CD8-positive, alpha-beta memory T cell (primary cell): ENCODE measurements at regions not wholly inside any gene's neighbourhood (a gene's known extent, or its start where the extent isn't known, plus 50 kb on each side); places are given as distances from the start of the nearest gene placed in this dataset.

Experiments
- CTCF ChIA-PET: fragments of 350-600 bp; sonication (Branson Sonifier 250); formaldehyde crosslinking; loops from one replicate; lab custom pipeline; 2021; ENCODE audit warnings: antibody characterized with exemption; lab: Charles Lee
- POLR2A ChIA-PET: fragments of 350-600 bp; sonication (Branson Sonifier 250); formaldehyde crosslinking; loops from one replicate; lab custom pipeline; 2021; ENCODE audit warnings: antibody characterized with exemption; lab: Charles Lee
- DNase-seq, 5 donors: peaks; one replicate each; pipeline versions ENCODE4 v3.0.0 to v3.0.0-alpha.2; 2020 to 2022; ENCODE audit warnings: mixed read lengths in 1 of 5
- H3K27ac ChIP-seq: one replicate; pipeline ENCODE4 v1.7.0; 2013; ENCODE audit warnings: low read depth, mild to moderate bottlenecking, low read length, moderate library complexity
- H3K27me3 ChIP-seq: 2 replicates; pipeline ENCODE4 v1.7.0; 2013; ENCODE audit warnings: low read length, mild to moderate bottlenecking; ENCODE audit not compliant: insufficient read depth, poor library complexity, severe bottlenecking
- H3K36me3 ChIP-seq: 2 replicates; pipeline ENCODE4 v1.7.0; 2013; ENCODE audit warnings: mild to moderate bottlenecking, low read length, moderate library complexity; ENCODE audit not compliant: insufficient read depth
- H3K4me1 ChIP-seq: 2 replicates; pipeline ENCODE4 v1.7.0; 2013; ENCODE audit warnings: mild to moderate bottlenecking, low read length, moderate library complexity; ENCODE audit not compliant: insufficient read depth
- H3K4me3 ChIP-seq: 2 replicates; pipeline ENCODE4 v1.7.0; 2013; ENCODE audit warnings: mild to moderate bottlenecking, low read length
- H3K9me3 ChIP-seq: 2 replicates; pipeline ENCODE4 v1.7.0; 2013; ENCODE audit warnings: mild to moderate bottlenecking, low read length
- H3K27ac Mint-ChIP-seq, 8 donors: one replicate each; pipeline ENCODE4 v1.8.0; 2020 to 2021; ENCODE audit warnings: mixed read lengths in 8 of 8, mild to moderate bottlenecking in 6 of 8, inconsistent platforms in 3 of 8, moderate library complexity in 3 of 8
- H3K27me3 Mint-ChIP-seq, 2 donors: one replicate each; pipeline ENCODE4 v1.8.0; 2020 to 2021; ENCODE audit warnings: mixed read lengths in 2 of 2, mild to moderate bottlenecking in 1 of 2, moderate library complexity in 1 of 2
- H3K36me3 Mint-ChIP-seq, 3 donors: one replicate each; pipeline ENCODE4 v1.8.0; 2020 to 2021; ENCODE audit warnings: mixed read lengths in 3 of 3, inconsistent platforms in 1 of 3, mild to moderate bottlenecking in 1 of 3
- H3K4me1 Mint-ChIP-seq, 3 donors: one replicate each; pipeline ENCODE4 v1.8.0; 2020 to 2021; ENCODE audit warnings: mixed read lengths in 3 of 3, inconsistent platforms in 1 of 3, mild to moderate bottlenecking in 1 of 3
- H3K4me3 Mint-ChIP-seq, 7 donors: one replicate each; pipeline ENCODE4 v1.8.0; 2020 to 2021; ENCODE audit warnings: mixed read lengths in 7 of 7, mild to moderate bottlenecking in 6 of 7, moderate library complexity in 4 of 7, inconsistent platforms in 2 of 7
- H3K9me3 Mint-ChIP-seq, 5 donors: one replicate each; pipeline ENCODE4 v1.8.0; 2020 to 2022; ENCODE audit warnings: mixed read lengths in 5 of 5, mild to moderate bottlenecking in 3 of 5, moderate library complexity in 2 of 5, inconsistent platforms in 1 of 5

- no peak overlapping the region for H3K27ac ChIP-seq
- ChIA-PET POLR2A (no interaction called here), CTCF (no interaction called here)
- DNase-seq, result no peak
- Mint-ChIP-seq H3K4me1 (no peaks in the 10 kb centered on the region), H3K9me3 (peaks cover 0 to 26% (median 4%) of the 10 kb centered on the region in 5 donors), H3K27me3 (peaks cover 0 to 2% of the 10 kb centered on the region in 2 donors), H3K4me3 (no peak overlapping the region), H3K36me3 (no peaks in the 10 kb centered on the region), H3K27ac (no peak overlapping the region)
- H3K36me3 ChIP-seq, result no peaks in the 10 kb centered on the region
- H3K27me3 ChIP-seq, result no peaks in the 10 kb centered on the region
- no peaks in the 10 kb centered on the region for H3K9me3 ChIP-seq
- H3K4me3 ChIP-seq, result no peak overlapping the region
- H3K4me1 ChIP-seq, result no peaks in the 10 kb centered on the region
Measured at GRCh38 chr2:34827398-34827797, 1228.3 kb upstream of the FAM98A start.

GRCh38 chr2:34825686-34826085, 1226.6 kb upstream of the FAM98A start:
- no peak overlapping the region for H3K4me3 ChIP-seq
- H3K36me3 ChIP-seq, result no peaks in the 10 kb centered on the region
- H3K4me1 ChIP-seq, result no peaks in the 10 kb centered on the region
- H3K27me3 ChIP-seq, result no peaks in the 10 kb centered on the region
- no peak for DNase-seq
- ChIA-PET POLR2A (no interaction called here), CTCF (no interaction called here)
- peaks cover 0 to 2% of the 10 kb centered on the region in 2 donors for H3K27me3 Mint-ChIP-seq
- H3K9me3 Mint-ChIP-seq, result peaks cover 0 to 29% (median 7%) of the 10 kb centered on the region in 5 donors
- no peaks in the 10 kb centered on the region for H3K9me3 ChIP-seq
- no peak overlapping the region for H3K27ac Mint-ChIP-seq
- H3K36me3 Mint-ChIP-seq, result no peaks in the 10 kb centered on the region
- no peak overlapping the region for H3K4me3 Mint-ChIP-seq
- no peak overlapping the region for H3K27ac ChIP-seq
- no peaks in the 10 kb centered on the region for H3K4me1 Mint-ChIP-seq

- no peaks in the 10 kb centered on the region for H3K36me3 ChIP-seq
- CTCF ChIA-PET, result no interaction called here
- Mint-ChIP-seq H3K4me3 (no peak overlapping the region), H3K36me3 (no peaks in the 10 kb centered on the region), H3K27ac (no peak overlapping the region), H3K9me3 (peaks cover 0 to 19% (median 5%) of the 10 kb centered on the region in 5 donors), H3K27me3 (peaks cover 0 to 2% of the 10 kb centered on the region in 2 donors), H3K4me1 (no peaks in the 10 kb centered on the region)
- H3K4me3 ChIP-seq, result no peak overlapping the region
- H3K27me3 ChIP-seq, result no peaks in the 10 kb centered on the region
- H3K9me3 ChIP-seq, result no peaks in the 10 kb centered on the region
- POLR2A ChIA-PET, result no interaction called here
- no peaks in the 10 kb centered on the region for H3K4me1 ChIP-seq
- no peak overlapping the region for H3K27ac ChIP-seq
- DNase-seq, result no peak
Measured at GRCh38 chr2:34822616-34823015, 1223.5 kb upstream of the FAM98A start.

- H3K36me3 ChIP-seq, result no peaks in the 10 kb centered on the region
- POLR2A ChIA-PET, result no interaction called here
- no peaks in the 10 kb centered on the region for H3K9me3 ChIP-seq
- Mint-ChIP-seq H3K27me3 (no peaks in the 10 kb centered on the region), H3K27ac (no peak overlapping the region), H3K4me1 (no peaks in the 10 kb centered on the region), H3K36me3 (no peaks in the 10 kb centered on the region), H3K4me3 (no peak overlapping the region), H3K9me3 (peaks cover 4 to 10% (median 4%) of the 10 kb centered on the region in 5 donors)
- CTCF ChIA-PET, result no interaction called here
- H3K4me3 ChIP-seq, result no peak overlapping the region
- no peaks in the 10 kb centered on the region for H3K27me3 ChIP-seq
- no peak overlapping the region for H3K27ac ChIP-seq
- DNase-seq, result no peak
- H3K4me1 ChIP-seq, result no peaks in the 10 kb centered on the region
Measured at GRCh38 chr2:34815052-34815741, 1216.1 kb upstream of the FAM98A start.

GRCh38 chr2:34810456-34810855, 1211.4 kb upstream of the FAM98A start:
- Histone ChIP-seq H3K27me3 (no peaks in the 10 kb centered on the region), H3K4me1 (no peaks in the 10 kb centered on the region), H3K27ac (no peak overlapping the region), H3K9me3 (no peaks in the 10 kb centered on the region), H3K36me3 (no peaks in the 10 kb centered on the region), H3K4me3 (no peak overlapping the region)
- Mint-ChIP-seq H3K4me1 (no peaks in the 10 kb centered on the region), H3K4me3 (no peak overlapping the region), H3K27me3 (no peaks in the 10 kb centered on the region), H3K36me3 (no peaks in the 10 kb centered on the region), H3K9me3 (peaks cover 0 to 4% (median 2%) of the 10 kb centered on the region in 5 donors), H3K27ac (no peak overlapping the region)
- ChIA-PET CTCF (no interaction called here), POLR2A (no interaction called here)
- no peak for DNase-seq

GRCh38 chr2:34808426-34808825, 1209.3 kb upstream of the FAM98A start:
- Histone ChIP-seq H3K27me3 (no peaks in the 10 kb centered on the region), H3K4me3 (no peak overlapping the region), H3K36me3 (no peaks in the 10 kb centered on the region), H3K27ac (no peak overlapping the region), H3K9me3 (no peaks in the 10 kb centered on the region), H3K4me1 (no peaks in the 10 kb centered on the region)
- Mint-ChIP-seq H3K36me3 (no peaks in the 10 kb centered on the region), H3K27ac (no peak overlapping the region), H3K4me1 (no peaks in the 10 kb centered on the region), H3K27me3 (no peaks in the 10 kb centered on the region), H3K9me3 (peaks cover 0 to 4% (median 1%) of the 10 kb centered on the region in 5 donors), H3K4me3 (no peak overlapping the region)
- ChIA-PET POLR2A (no interaction called here), CTCF (no interaction called here)
- no peak for DNase-seq

GRCh38 chr2:34806891-34807290, 1207.8 kb upstream of the FAM98A start:
- peaks cover 0 to 2% (median 0%) of the 10 kb centered on the region in 5 donors for H3K9me3 Mint-ChIP-seq
- no peaks in the 10 kb centered on the region for H3K9me3 ChIP-seq
- no peaks in the 10 kb centered on the region for H3K36me3 ChIP-seq
- H3K27me3 ChIP-seq, result no peaks in the 10 kb centered on the region
- H3K27ac Mint-ChIP-seq, result no peak overlapping the region
- no peaks in the 10 kb centered on the region for H3K27me3 Mint-ChIP-seq
- H3K4me3 ChIP-seq, result no peak overlapping the region
- H3K36me3 Mint-ChIP-seq, result no peaks in the 10 kb centered on the region
- no peak overlapping the region for H3K4me3 Mint-ChIP-seq
- H3K4me1 Mint-ChIP-seq, result no peaks in the 10 kb centered on the region
- ChIA-PET POLR2A (no interaction called here), CTCF (no interaction called here)
- H3K27ac ChIP-seq, result no peak overlapping the region
- no peaks in the 10 kb centered on the region for H3K4me1 ChIP-seq
- DNase-seq, result no peak

GRCh38 chr2:34806396-34806795, 1207.3 kb upstream of the FAM98A start:
- Mint-ChIP-seq H3K36me3 (no peaks in the 10 kb centered on the region), H3K27me3 (no peaks in the 10 kb centered on the region), H3K4me3 (no peak overlapping the region), H3K9me3 (peaks cover 0 to 2% (median 0%) of the 10 kb centered on the region in 5 donors), H3K4me1 (no peaks in the 10 kb centered on the region), H3K27ac (no peak overlapping the region)
- Histone ChIP-seq H3K36me3 (no peaks in the 10 kb centered on the region), H3K27me3 (no peaks in the 10 kb centered on the region), H3K9me3 (no peaks in the 10 kb centered on the region), H3K4me3 (no peak overlapping the region), H3K27ac (no peak overlapping the region), H3K4me1 (no peaks in the 10 kb centered on the region)
- DNase-seq, result no peak
- ChIA-PET POLR2A (no interaction called here), CTCF (no interaction called here)
